Right lobe of liver (tissue), 6 donors: ENCODE measurements at regions not wholly inside any gene's neighbourhood (a gene's known extent, or its start where the extent isn't known, plus 50 kb on each side); places are given as distances from the start of the nearest gene placed in this dataset.

Experiments used
- ATAC-seq, 4 donors: fragments of 200-7000 bp; cut with Tn5 transposase; one replicate each; pipeline ENCODE4 v1.9.1; 2020; ENCODE audit warnings: mild to moderate bottlenecking in 4 of 4, moderate library complexity in 4 of 4
- DNase-seq, 3 donors: peaks; one replicate each; pipeline ENCODE4 v3.0.0-alpha.2; 2020
- H3K27ac ChIP-seq, 3 donors: fragments of 200-600 bp; one replicate each; pipeline ENCODE4 v1.8.0; 2022
- H3K27me3 ChIP-seq, 2 donors: fragments of 200-600 bp; one replicate each; pipeline ENCODE4 v1.8.0; 2022
- H3K36me3 ChIP-seq, 4 donors: fragments of 200-600 bp; sonication (generic) in 1 of 4; one replicate each; pipeline versions ENCODE4 v1.5.1 to v1.8.0; 2017 to 2022; ENCODE audit warnings: control low read depth in 1 of 4
- H3K4me1 ChIP-seq, 4 donors: fragments of 200-600 bp; sonication (generic) in 1 of 4; one replicate each; pipeline versions ENCODE4 v1.5.1 to v1.8.0; 2017 to 2022; ENCODE audit warnings: control low read depth in 1 of 4
- H3K4me3 ChIP-seq, 3 donors: fragments of 200-600 bp; one replicate each; pipeline ENCODE4 v1.8.0; 2022
- H3K9me3 ChIP-seq, 4 donors: fragments of 200-600 bp; sonication (generic) in 1 of 4; one replicate each; pipeline versions ENCODE4 v1.5.1 to v1.8.0; 2017 to 2022; ENCODE audit warnings: control low read depth in 1 of 4
- POLR2A ChIP-seq: fragments of 450-650 bp; IDR thresholded peaks from one replicate; pipeline ENCODE4 v1.6.1; 2017; ENCODE audit warnings: antibody characterized with exemption, mild to moderate bottlenecking
- WGBS: methylation state at CpG from one replicate; pipeline ENCODE4 v1.1.6; 2018; ENCODE audit warnings: low coverage, low lambda C conversion rate; ENCODE audit not compliant: insufficient coverage; ENCODE audit errors: missing lambda C conversion rate; 5-methylcytosine and 5-hydroxymethylcytosine counted together
- intact Hi-C, 2 donors: fragments of 100-400 bp; cut with DNase I; formaldehyde crosslinking; loops; one replicate each; pipeline versions ENCODE4 v1.11.2 to v1.14.1; 2022
- TF ChIP-seq, protein P1 (sequence below), 4 donors: fragments of 200-600 bp in 3 of 4; fragments of 450-650 bp in 1 of 4; IDR thresholded peaks; one replicate each; pipeline versions ENCODE4 v1.5.1 to v1.8.0; 2016 to 2022; ENCODE audit warnings: antibody characterized with exemption in 4 of 4, mild to moderate bottlenecking in 2 of 4
- donor health status: DM: no; HTN: yes; CAD: no.
- donor health status: DM: no; HTN: no; CAD: no.
- donor health status: DM: no; HTN: no; CAD: no.
- donor health status: DM: no; HTN: yes; CAD: no.
- donor health status: DM: no; HTN: yes; CAD: no.

DNA sequence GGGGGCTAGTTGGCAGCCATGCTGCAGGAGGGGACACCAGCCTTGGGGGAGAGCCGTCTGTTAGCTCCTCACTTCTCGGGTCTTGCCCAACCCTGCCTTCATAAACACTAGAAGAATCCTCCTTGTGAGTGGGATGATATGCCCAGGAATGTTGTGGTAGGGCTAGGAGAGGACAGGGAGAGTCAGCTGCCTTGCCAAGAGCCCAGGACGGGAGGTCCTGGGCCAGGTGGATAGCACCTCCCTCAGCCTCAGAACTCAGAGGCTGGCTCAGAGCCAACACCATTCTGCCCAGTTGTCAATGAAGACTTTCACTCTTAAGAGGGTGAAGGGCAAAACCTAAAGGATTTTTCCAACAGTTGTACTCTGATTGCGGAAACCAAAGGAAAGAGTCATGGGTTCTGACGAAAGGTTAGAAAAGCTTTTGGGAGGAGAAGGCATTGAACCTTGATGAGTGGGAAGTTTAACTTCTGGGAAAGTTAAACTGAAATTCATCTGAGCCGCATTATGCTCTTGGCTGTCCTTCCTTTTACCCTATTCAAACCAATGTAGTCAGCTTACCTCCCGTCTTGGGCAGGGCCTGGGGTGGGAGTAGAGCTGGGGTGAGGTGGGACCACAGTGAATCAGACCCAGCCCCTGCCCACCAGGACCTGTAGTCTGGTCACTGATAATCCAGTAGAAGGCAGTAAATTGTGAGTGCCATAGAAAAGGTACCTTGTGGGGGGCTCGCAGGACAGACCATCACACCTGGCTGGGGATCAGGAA is 81.9 kb downstream of the FAM43A start:
- DNase-seq: no peak

DNA sequence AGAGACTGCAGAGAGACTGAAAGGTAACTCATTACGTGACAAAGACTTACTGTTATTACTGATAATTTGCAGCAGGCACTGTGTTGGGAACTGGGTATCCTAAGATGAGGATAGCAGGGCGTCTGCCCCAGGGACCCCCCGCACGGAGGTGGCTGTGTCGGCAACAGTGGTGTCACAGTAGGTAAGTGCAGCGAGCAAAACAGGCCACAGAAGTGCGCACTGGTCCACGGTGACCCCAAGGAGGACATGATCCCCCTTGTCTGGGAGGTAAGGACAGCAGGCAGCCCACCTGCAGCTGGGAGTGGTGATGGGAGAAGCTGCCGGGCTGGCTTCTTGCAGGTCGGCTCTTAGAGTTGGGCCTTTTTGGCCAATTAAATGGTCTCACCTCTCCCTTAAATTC is 82.9 kb downstream of the FAM43A start:
- no peak for TF ChIP-seq POLR2A
- TF ChIP-seq, protein P1, sequence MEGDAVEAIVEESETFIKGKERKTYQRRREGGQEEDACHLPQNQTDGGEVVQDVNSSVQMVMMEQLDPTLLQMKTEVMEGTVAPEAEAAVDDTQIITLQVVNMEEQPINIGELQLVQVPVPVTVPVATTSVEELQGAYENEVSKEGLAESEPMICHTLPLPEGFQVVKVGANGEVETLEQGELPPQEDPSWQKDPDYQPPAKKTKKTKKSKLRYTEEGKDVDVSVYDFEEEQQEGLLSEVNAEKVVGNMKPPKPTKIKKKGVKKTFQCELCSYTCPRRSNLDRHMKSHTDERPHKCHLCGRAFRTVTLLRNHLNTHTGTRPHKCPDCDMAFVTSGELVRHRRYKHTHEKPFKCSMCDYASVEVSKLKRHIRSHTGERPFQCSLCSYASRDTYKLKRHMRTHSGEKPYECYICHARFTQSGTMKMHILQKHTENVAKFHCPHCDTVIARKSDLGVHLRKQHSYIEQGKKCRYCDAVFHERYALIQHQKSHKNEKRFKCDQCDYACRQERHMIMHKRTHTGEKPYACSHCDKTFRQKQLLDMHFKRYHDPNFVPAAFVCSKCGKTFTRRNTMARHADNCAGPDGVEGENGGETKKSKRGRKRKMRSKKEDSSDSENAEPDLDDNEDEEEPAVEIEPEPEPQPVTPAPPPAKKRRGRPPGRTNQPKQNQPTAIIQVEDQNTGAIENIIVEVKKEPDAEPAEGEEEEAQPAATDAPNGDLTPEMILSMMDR (IDR thresholded peaks at IDR 0.05): no peak
- Histone ChIP-seq H3K27ac (no peak overlapping the region), H3K4me3 (no peak overlapping the region), H3K4me1 (peaks cover 0 to 6% (median 0%) of the 10 kb centered on the region in 4 donors), H3K27me3 (no peaks in the 10 kb centered on the region), H3K9me3 (no peaks in the 10 kb centered on the region), H3K36me3 (no peaks in the 10 kb centered on the region)
- DNase-seq (no peak), ATAC-seq (no peak)
- 100% methylated on average over 1 of the region's 10 CpGs for WGBS
- intact Hi-C loops: no loop called here

More for the DNA sequence above, 81.9 kb downstream of the FAM43A start:
- H3K27ac ChIP-seq: no peak overlapping the region
- no peaks in the 10 kb centered on the region for H3K36me3 ChIP-seq
- H3K4me1 ChIP-seq: peaks cover 0 to 6% (median 0%) of the 10 kb centered on the region in 4 donors
- TF ChIP-seq POLR2A: no peak
- TF ChIP-seq, protein P1 (IDR thresholded peaks at IDR 0.05): no peak
- H3K27me3 ChIP-seq: no peaks in the 10 kb centered on the region
- WGBS: 76% methylated on average over 7 of the region's 8 CpGs
- ATAC-seq: no peak
- intact Hi-C loops: no loop called here
- H3K4me3 ChIP-seq: no peak overlapping the region
- no peaks in the 10 kb centered on the region for H3K9me3 ChIP-seq

DNA sequence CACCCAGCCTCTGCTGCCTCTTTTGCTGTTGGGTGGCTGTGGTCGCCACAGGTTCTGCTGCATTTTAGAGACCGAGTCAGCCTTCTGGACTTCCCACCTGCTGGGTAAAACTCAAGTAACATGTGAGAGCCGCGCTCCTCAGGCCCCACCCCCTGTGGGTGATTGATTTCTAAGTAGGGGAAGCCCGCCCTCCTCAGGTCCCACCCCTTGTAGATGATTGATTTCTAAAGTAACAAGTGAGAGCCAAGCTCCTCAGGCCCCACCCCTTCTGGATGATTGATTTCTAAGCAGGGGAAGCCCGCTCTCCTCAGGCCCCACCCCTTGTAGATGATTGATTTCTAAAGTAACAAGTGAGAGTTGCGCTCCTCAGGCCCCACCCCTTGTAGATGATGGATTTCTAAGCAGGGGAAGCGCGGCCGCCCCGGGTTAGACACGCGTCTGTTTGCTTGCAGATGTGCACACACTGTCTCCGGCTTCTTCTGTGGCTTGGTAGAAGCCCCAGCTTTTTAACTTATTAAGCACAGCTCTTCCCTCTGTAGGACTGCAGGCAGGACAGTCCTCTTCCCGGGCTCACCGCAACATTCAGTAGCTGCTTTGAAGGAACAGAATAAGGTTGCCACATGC is 83.4 kb downstream of the FAM43A start:
- no peak overlapping the region for H3K27ac ChIP-seq
- no peak for TF ChIP-seq POLR2A
- TF ChIP-seq, protein P1 (IDR thresholded peaks at IDR 0.05): no peak
- H3K27me3 ChIP-seq: no peaks in the 10 kb centered on the region
- intact Hi-C loops: no loop called here
- H3K9me3 ChIP-seq: no peaks in the 10 kb centered on the region
- peak; percentile 84 to 88 (median 88) for DNase-seq
- peaks cover 0 to 6% (median 0%) of the 10 kb centered on the region in 4 donors for H3K4me1 ChIP-seq
- no peaks in the 10 kb centered on the region for H3K36me3 ChIP-seq
- peak; percentile 96 to 98 (median 96) for ATAC-seq
- H3K4me3 ChIP-seq: peak overlapping the region; percentile 15 to 47 (median 16)
- WGBS: 3% methylated on average over 16 of the region's 16 CpGs

GRCh38 chr3:194772241-194773000 is 86.7 kb downstream of the FAM43A start:
- no peaks in the 10 kb centered on the region for H3K9me3 ChIP-seq
- no peaks in the 10 kb centered on the region for H3K36me3 ChIP-seq
- H3K27me3 ChIP-seq: no peaks in the 10 kb centered on the region
- H3K4me1 ChIP-seq: peaks cover 0 to 6% (median 0%) of the 10 kb centered on the region in 4 donors
- intact Hi-C loops: no loop called here
- WGBS: 81% methylated on average over 11 of the region's 13 CpGs
- no peak overlapping the region for H3K4me3 ChIP-seq
- no peak for DNase-seq
- no peak for TF ChIP-seq POLR2A
- TF ChIP-seq, protein P1 (IDR thresholded peaks at IDR 0.05): no peak
- ATAC-seq: no peak
- H3K27ac ChIP-seq: no peak overlapping the region
